DOHH2 (cell line): ENCODE measurements at regions not wholly inside any gene's neighbourhood (a gene's known extent, or its start where the extent isn't known, plus 50 kb on each side); places are given as distances from the start of the nearest gene placed in this dataset.

Source experiments
- H3F3A ChIP-seq: fragments of 200-600 bp; sonication (generic), shearing (Covaris generic); 2 replicates; pipeline ENCODE4 v1.6.0; 2016; ENCODE audit warnings: antibody characterized with exemption, mild to moderate bottlenecking; ENCODE audit not compliant: control insufficient read depth, insufficient read depth
- H3K27ac ChIP-seq: fragments of 200-600 bp; sonication (generic); 2 replicates; pipeline ENCODE4 v1.5.1; 2014; ENCODE audit warnings: low read depth, mild to moderate bottlenecking, low read length, moderate library complexity
- H3K27me3 ChIP-seq: fragments of 200-600 bp; sonication (generic); 2 replicates; pipeline ENCODE4 v1.6.1; 2014; ENCODE audit warnings: mild to moderate bottlenecking, low read length, mixed read lengths; ENCODE audit not compliant: control insufficient read depth
- H3K36me3 ChIP-seq: fragments of 200-600 bp; sonication (generic); 2 replicates; pipeline ENCODE4 v1.6.1; 2014; ENCODE audit warnings: mild to moderate bottlenecking, low read length, moderate library complexity, mixed read lengths; ENCODE audit not compliant: control insufficient read depth
- H3K4me1 ChIP-seq: fragments of 200-600 bp; sonication (generic); 2 replicates; pipeline ENCODE4 v1.6.1; 2014; ENCODE audit warnings: mild to moderate bottlenecking, low read length, mixed read lengths; ENCODE audit not compliant: control insufficient read depth
- H3K4me2 ChIP-seq: fragments of 200-600 bp; sonication (generic); 2 replicates; pipeline ENCODE4 v1.6.0; 2014; ENCODE audit warnings: mild to moderate bottlenecking, low read length, moderate library complexity
- H3K4me3 ChIP-seq: fragments of 200-600 bp; sonication (generic); 2 replicates; pipeline ENCODE4 v1.5.1; 2014; ENCODE audit warnings: mild to moderate bottlenecking, low read length, mixed read lengths
- H3K79me2 ChIP-seq: fragments of 200-600 bp; sonication (generic); 2 replicates; pipeline ENCODE4 v1.6.1; 2014; ENCODE audit warnings: mild to moderate bottlenecking, low read length, mixed read lengths; ENCODE audit not compliant: control insufficient read depth
- H3K9me2 ChIP-seq: fragments of 200-600 bp; sonication (generic); replicated peaks from 2 replicates; pipeline ENCODE4 v1.6.1; 2014; ENCODE audit warnings: mild to moderate bottlenecking, low read length, mixed read lengths; ENCODE audit not compliant: control insufficient read depth
- H3K9me3 ChIP-seq: fragments of 200-600 bp; sonication (generic); 2 replicates; pipeline ENCODE4 v1.6.1; 2014; ENCODE audit warnings: antibody characterized with exemption, low read length, mixed read lengths; ENCODE audit not compliant: control insufficient read depth, insufficient read depth
- H4K20me1 ChIP-seq: fragments of 200-600 bp; sonication (generic); 2 replicates; pipeline ENCODE4 v1.6.0; 2014; ENCODE audit warnings: low read depth, mild to moderate bottlenecking, antibody characterized with exemption, low read length, moderate library complexity; ENCODE audit not compliant: control insufficient read depth, insufficient read depth
- CTCF ChIP-seq: fragments of 200-600 bp; sonication (generic); IDR thresholded peaks from one replicate; pipeline ENCODE4 v1.5.1; 2014; ENCODE audit warnings: antibody characterized with exemption, mild to moderate bottlenecking, low read depth, low read length; ENCODE audit not compliant: poor library complexity, severe bottlenecking
- EZH2phosphoT487 ChIP-seq: fragments of 200-600 bp; sonication (generic); IDR thresholded peaks from 2 replicates; pipeline ENCODE4 v1.6.1; 2017; ENCODE audit warnings: borderline replicate concordance, mild to moderate bottlenecking, antibody characterized with exemption, low read length, moderate library complexity, mixed read lengths

- Histone ChIP-seq H3K27ac (no peak overlapping the region), H3K9me3 (no peaks in the 10 kb centered on the region), H3F3A (no peaks in the 10 kb centered on the region), H3K79me2 (no peaks in the 10 kb centered on the region), H3K4me2 (no peak overlapping the region), H3K4me1 (no peaks in the 10 kb centered on the region), H3K36me3 (no peaks in the 10 kb centered on the region), H4K20me1 (no peaks in the 10 kb centered on the region), H3K9me2 (no peaks in the 10 kb centered on the region), H3K27me3 (no peaks in the 10 kb centered on the region), H3K4me3 (no peak overlapping the region)
- TF ChIP-seq EZH2phosphoT487 = no peak
- no peak for TF ChIP-seq CTCF
These were observed 71.2 kb upstream of the SLC28A3 start for GRCh38 chr9:84411683-84412267.

- Histone ChIP-seq H3K4me2 (no peak overlapping the region), H3K27ac (no peak overlapping the region), H3K9me3 (no peaks in the 10 kb centered on the region), H3K27me3 (no peaks in the 10 kb centered on the region), H3K79me2 (no peaks in the 10 kb centered on the region), H3K4me1 (no peaks in the 10 kb centered on the region), H4K20me1 (no peaks in the 10 kb centered on the region), H3K36me3 (no peaks in the 10 kb centered on the region), H3K4me3 (no peak overlapping the region), H3K9me2 (no peaks in the 10 kb centered on the region), H3F3A (no peaks in the 10 kb centered on the region)
- TF ChIP-seq CTCF (no peak), EZH2phosphoT487 (no peak)
These were observed 72.1 kb upstream of the SLC28A3 start for GRCh38 chr9:84412654-84413053.

GRCh38 chr9:84413301-84413700, 72.7 kb upstream of the SLC28A3 start:
- no peak for TF ChIP-seq CTCF
- TF ChIP-seq EZH2phosphoT487 = no peak
- Histone ChIP-seq H3K27ac (no peak overlapping the region), H3K9me3 (no peaks in the 10 kb centered on the region), H3K4me1 (no peaks in the 10 kb centered on the region), H4K20me1 (no peaks in the 10 kb centered on the region), H3K27me3 (no peaks in the 10 kb centered on the region), H3K36me3 (no peaks in the 10 kb centered on the region), H3K4me3 (no peak overlapping the region), H3K4me2 (no peak overlapping the region), H3K79me2 (no peaks in the 10 kb centered on the region), H3F3A (no peaks in the 10 kb centered on the region), H3K9me2 (no peaks in the 10 kb centered on the region)
